GM10248 (cell line): ENCODE measurements at regions not wholly inside any gene's neighbourhood (a gene's known extent, or its start where the extent isn't known, plus 50 kb on each side); places are given as distances from the start of the nearest gene placed in this dataset.

Source experiments
- CTCF ChIA-PET: fragments of 300-600 bp; sonication (Branson Sonifier 250); formaldehyde crosslinking; extraction: SDS; loops from one replicate; lab custom pipeline; 2021; ENCODE audit warnings: antibody characterized with exemption; lab: Yijun Ruan, JAX
- POLR2A ChIA-PET: fragments of 350-650 bp; sonication (Branson Sonifier 250); formaldehyde crosslinking; extraction: SDS; loops from one replicate; lab custom pipeline; 2020; ENCODE audit warnings: antibody characterized with exemption; lab: Yijun Ruan, JAX
- DNase-seq: peaks from one replicate; pipeline ENCODE4 v3.0.0; 2012; ENCODE audit errors: extremely low spot score
- CTCF ChIP-seq: IDR thresholded peaks from 2 replicates; pipeline ENCODE4 v1.5.1; 2012; ENCODE audit warnings: mild to moderate bottlenecking, low read depth; ENCODE audit errors: extremely low read depth, missing control alignments, control extremely low read depth

GRCh38 chr3:76972624-76973296, 67.1 kb upstream of the ROBO2 start:
- POLR2A ChIA-PET = no interaction called here
- TF ChIP-seq CTCF = no peak
- CTCF ChIA-PET = interaction anchor here (0.9 to 1.6 kb wide), 2 partner anchors 9 to 14 kb away, joined by 3 read pairs; no protein-coding TSS in a partner anchor
- DNase-seq = no peak

GRCh38 chr3:76976996-76977395, 62.9 kb upstream of the ROBO2 start:
- ChIA-PET CTCF (no interaction called here), POLR2A (no interaction called here)
- no peak for DNase-seq
- TF ChIP-seq CTCF = no peak

GRCh38 chr3:76985645-76986044, 54.3 kb upstream of the ROBO2 start:
- CTCF ChIA-PET = interaction anchor here (1.6 kb wide), 1 partner anchor 16 kb away, joined by 3 read pairs; no protein-coding TSS in a partner anchor
- no peak for TF ChIP-seq CTCF
- POLR2A ChIA-PET = no interaction called here
- DNase-seq = no peak

GRCh38 chr3:76986876-76987474, 52.9 kb upstream of the ROBO2 start:
- DNase-seq = no peak
- ChIA-PET CTCF (interaction anchor here (1.2 to 1.6 kb wide), 2 partner anchors 14 to 28 kb away, joined by 3 read pairs; no protein-coding TSS in a partner anchor), POLR2A (no interaction called here)
- no peak for TF ChIP-seq CTCF
